ENCODE measurements at regions not wholly inside any gene's neighbourhood (a gene's known extent, or its start where the extent isn't known, plus 50 kb on each side); places are given as distances from the start of the nearest gene placed in this dataset.

GRCh38 chr16:27698746-27699145 lies 148.8 kb downstream of the KATNIP start:
- Histone ChIP-seq H3K36me3 (peaks cover 5% of the 10 kb centered on the region; the same call in 1 of the 2 replicates), H3K27me3 (ENCODE audit: insufficient read depth, low read depth, severe bottlenecking) (no peaks in the 10 kb centered on the region), H3K4me3 (ENCODE audit: low read depth, low read length) (no peak overlapping the region), H3K27ac (peak overlapping the region; percentile 45), H3K9me3 (ENCODE audit: severe bottlenecking) (no peaks in the 10 kb centered on the region)
- DNase-seq: no peak
- no peak for TF ChIP-seq CTCF (IDR thresholded peaks at IDR 0.05; ENCODE audit: low read depth, low read length)

- peaks cover 5% of the 10 kb centered on the region; the same call in 1 of the 2 replicates for H3K36me3 ChIP-seq
- no peaks in the 10 kb centered on the region for H3K9me3 ChIP-seq (ENCODE audit: severe bottlenecking)
- H3K4me3 ChIP-seq (ENCODE audit: low read depth, low read length): no peak overlapping the region
- H3K27me3 ChIP-seq (ENCODE audit: insufficient read depth, low read depth, severe bottlenecking): no peaks in the 10 kb centered on the region
- H3K27ac ChIP-seq: no peak overlapping the region
- TF ChIP-seq CTCF (IDR thresholded peaks at IDR 0.05; ENCODE audit: low read depth, low read length): 0 out of 2 replicates have a peak, but pooled peaks have one; percentile 12
- DNase-seq: no peak
Measured at GRCh38 chr16:27699540-27699939, 149.6 kb downstream of the KATNIP start.

GRCh38 chr16:27700304-27700995 lies 150.5 kb downstream of the KATNIP start:
- no peak for TF ChIP-seq CTCF (IDR thresholded peaks at IDR 0.05; ENCODE audit: low read depth, low read length)
- no peak for DNase-seq
- H3K27me3 ChIP-seq (ENCODE audit: insufficient read depth, low read depth, severe bottlenecking): no peaks in the 10 kb centered on the region
- no peaks in the 10 kb centered on the region for H3K9me3 ChIP-seq (ENCODE audit: severe bottlenecking)
- peaks cover 5% of the 10 kb centered on the region; the same call in 1 of the 2 replicates for H3K36me3 ChIP-seq
- peak overlapping the region; percentile 38 for H3K27ac ChIP-seq
- no peak overlapping the region for H3K4me3 ChIP-seq (ENCODE audit: low read depth, low read length)

- Histone ChIP-seq H3K9me3 (ENCODE audit: severe bottlenecking) (no peaks in the 10 kb centered on the region), H3K27me3 (ENCODE audit: insufficient read depth, low read depth, severe bottlenecking) (no peaks in the 10 kb centered on the region), H3K4me3 (ENCODE audit: low read depth, low read length) (no peak overlapping the region), H3K27ac (peak overlapping the region; percentile 38), H3K36me3 (peaks cover 5% of the 10 kb centered on the region; the same call in 1 of the 2 replicates)
- no peak for TF ChIP-seq CTCF (IDR thresholded peaks at IDR 0.05; ENCODE audit: low read depth, low read length)
- peak; percentile 61 for DNase-seq
Measured at GRCh38 chr16:27701381-27701780, 151.4 kb downstream of the KATNIP start.

GRCh38 chr16:27703121-27703520 lies 153.2 kb downstream of the KATNIP start:
- Histone ChIP-seq H3K4me3 (ENCODE audit: low read depth, low read length) (no peak overlapping the region), H3K27me3 (ENCODE audit: insufficient read depth, low read depth, severe bottlenecking) (no peaks in the 10 kb centered on the region), H3K36me3 (peaks cover 5% of the 10 kb centered on the region; the same call in 1 of the 2 replicates), H3K9me3 (ENCODE audit: severe bottlenecking) (no peaks in the 10 kb centered on the region), H3K27ac (no peak overlapping the region; the same call in 1 of the 2 replicates)
- DNase-seq: no peak
- no peak for TF ChIP-seq CTCF (IDR thresholded peaks at IDR 0.05; ENCODE audit: low read depth, low read length)
